ENCODE measurements at regions not wholly inside any gene's neighbourhood (a gene's known extent, or its start where the extent isn't known, plus 50 kb on each side); places are given as distances from the start of the nearest gene placed in this dataset.

GRCh38 chr20:24738058-24738775, 210.9 kb upstream of the CST7 start:
- no peaks in the 10 kb centered on the region for H4K20me1 ChIP-seq (ENCODE audit: insufficient read depth)
- H2AFZ ChIP-seq (ENCODE audit: low read depth), result no peak overlapping the region
- no peaks in the 10 kb centered on the region for H3K27me3 ChIP-seq (ENCODE audit: insufficient read depth, low read depth)
- H3K27ac ChIP-seq, result no peak overlapping the region
- no peaks in the 10 kb centered on the region for H3K4me1 ChIP-seq (ENCODE audit: low read depth, poor library complexity, severe bottlenecking)
- no peak overlapping the region for H3K4me2 ChIP-seq
- no peak overlapping the region for H3K4me3 ChIP-seq (IDR thresholded peaks at IDR 0.05; ENCODE audit: insufficient read depth, low read depth, low read length)
- no peaks in the 10 kb centered on the region for H3K36me3 ChIP-seq (ENCODE audit: insufficient read depth)
- no peak for TF ChIP-seq CTCF (conservative IDR thresholded peaks at IDR 0.05; ENCODE audit: low read depth, low read length)
- no peaks in the 10 kb centered on the region for H3K79me2 ChIP-seq (ENCODE audit: insufficient read depth, low read depth)
- H3K9ac ChIP-seq, result no peak overlapping the region

- Histone ChIP-seq H2AFZ (ENCODE audit: low read depth) (no peak overlapping the region), H3K79me2 (ENCODE audit: insufficient read depth, low read depth) (no peaks in the 10 kb centered on the region), H4K20me1 (ENCODE audit: insufficient read depth) (no peaks in the 10 kb centered on the region), H3K27me3 (ENCODE audit: insufficient read depth, low read depth) (no peaks in the 10 kb centered on the region), H3K4me3 (IDR thresholded peaks at IDR 0.05; ENCODE audit: insufficient read depth, low read depth, low read length) (no peak overlapping the region), H3K36me3 (ENCODE audit: insufficient read depth) (no peaks in the 10 kb centered on the region), H3K9ac (no peak overlapping the region), H3K27ac (no peak overlapping the region), H3K4me1 (ENCODE audit: low read depth, poor library complexity, severe bottlenecking) (no peaks in the 10 kb centered on the region), H3K4me2 (no peak overlapping the region)
- no peak for TF ChIP-seq CTCF (conservative IDR thresholded peaks at IDR 0.05; ENCODE audit: low read depth, low read length)
Measured at GRCh38 chr20:24738981-24739633, 210.0 kb upstream of the CST7 start.

GRCh38 chr20:24739746-24740145, 209.3 kb upstream of the CST7 start:
- Histone ChIP-seq H3K27me3 (ENCODE audit: insufficient read depth, low read depth) (no peaks in the 10 kb centered on the region), H3K27ac (no peak overlapping the region), H3K4me2 (no peak overlapping the region), H4K20me1 (ENCODE audit: insufficient read depth) (no peaks in the 10 kb centered on the region), H3K79me2 (ENCODE audit: insufficient read depth, low read depth) (no peaks in the 10 kb centered on the region), H2AFZ (ENCODE audit: low read depth) (no peak overlapping the region), H3K4me1 (ENCODE audit: low read depth, poor library complexity, severe bottlenecking) (no peaks in the 10 kb centered on the region), H3K9ac (no peak overlapping the region), H3K4me3 (IDR thresholded peaks at IDR 0.05; ENCODE audit: insufficient read depth, low read depth, low read length) (no peak overlapping the region), H3K36me3 (ENCODE audit: insufficient read depth) (no peaks in the 10 kb centered on the region)
- TF ChIP-seq CTCF (conservative IDR thresholded peaks at IDR 0.05; ENCODE audit: low read depth, low read length), result no peak

- no peak for TF ChIP-seq CTCF (conservative IDR thresholded peaks at IDR 0.05; ENCODE audit: low read depth, low read length)
- Histone ChIP-seq H3K4me3 (IDR thresholded peaks at IDR 0.05; ENCODE audit: insufficient read depth, low read depth, low read length) (no peak overlapping the region), H3K4me2 (no peak overlapping the region), H2AFZ (ENCODE audit: low read depth) (no peak overlapping the region), H3K36me3 (ENCODE audit: insufficient read depth) (no peaks in the 10 kb centered on the region), H3K9ac (no peak overlapping the region), H3K27ac (no peak overlapping the region), H3K79me2 (ENCODE audit: insufficient read depth, low read depth) (no peaks in the 10 kb centered on the region), H3K4me1 (ENCODE audit: low read depth, poor library complexity, severe bottlenecking) (no peaks in the 10 kb centered on the region), H3K27me3 (ENCODE audit: insufficient read depth, low read depth) (no peaks in the 10 kb centered on the region), H4K20me1 (ENCODE audit: insufficient read depth) (no peaks in the 10 kb centered on the region)
Measured at GRCh38 chr20:24741493-24742072, 207.5 kb upstream of the CST7 start.
